ENCODE measurements at regions not wholly inside any gene's neighbourhood (a gene's known extent, or its start where the extent isn't known, plus 50 kb on each side); places are given as distances from the start of the nearest gene placed in this dataset.

DNA sequence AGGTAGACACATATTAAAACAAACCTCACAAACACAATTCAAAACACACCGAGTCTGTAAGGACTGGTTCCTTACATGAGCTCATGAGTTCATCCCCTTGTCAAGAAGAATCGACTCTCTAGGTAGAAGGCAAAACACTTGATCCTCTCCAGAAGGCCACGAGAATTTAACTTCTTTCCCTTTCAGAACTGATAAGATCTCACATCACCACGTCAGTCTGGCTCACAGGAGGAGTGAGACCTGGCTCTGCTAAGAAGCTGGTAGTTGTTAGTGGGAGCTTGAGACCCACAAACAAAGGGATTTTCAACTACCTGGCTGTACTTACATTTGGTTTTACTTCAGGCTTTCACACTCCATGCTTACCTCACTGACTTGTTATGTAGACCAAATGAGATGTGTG, 459.2 kb downstream of the ARHGEF28 start:
- H3K4me1 ChIP-seq (ENCODE audit: insufficient read depth) = no peaks in the 10 kb centered on the region
- Mint-ChIP-seq H3K36me3 (ENCODE audit: low read depth) (no peaks in the 10 kb centered on the region), H3K27me3 (ENCODE audit: insufficient read depth, low read depth, poor library complexity) (peaks cover 2% of the 10 kb centered on the region), H3K4me3 (no peak overlapping the region), H3K27ac (no peak overlapping the region), H3K4me1 (peaks cover 17% of the 10 kb centered on the region), H3K9me3 (no peaks in the 10 kb centered on the region)
- ATAC-seq = no peak
- H3K4me3 ChIP-seq = no peak overlapping the region
- no peak overlapping the region for H3K4me2 ChIP-seq
- H3K79me2 ChIP-seq (replicated peaks; ENCODE audit: insufficient read depth) = no peaks in the 10 kb centered on the region
- H3K36me3 ChIP-seq (ENCODE audit: insufficient read depth) = no peaks in the 10 kb centered on the region
- no peaks in the 10 kb centered on the region for H3F3A ChIP-seq (replicated peaks; ENCODE audit: low read depth)
- no peaks in the 10 kb centered on the region for H4K20me1 ChIP-seq (replicated peaks; ENCODE audit: insufficient read depth)
- no peak overlapping the region for H3K27ac ChIP-seq (ENCODE audit: low read depth)
- H3K9me2 ChIP-seq (ENCODE audit: insufficient read depth) = 0 out of 2 replicates have a peak, but pooled peaks cover 3% of the 10 kb centered on the region
- TF ChIP-seq EZH2 (IDR thresholded peaks at IDR 0.05; ENCODE audit: low read depth, unreplicated experiment) (no peak), EZH2phosphoT487 (IDR thresholded peaks at IDR 0.05; ENCODE audit: unreplicated experiment) (no peak), ZNF114 (CRISPR knock-in tag; IDR thresholded peaks at IDR 0.05) (no peak)
- TF ChIP-seq, protein P1, sequence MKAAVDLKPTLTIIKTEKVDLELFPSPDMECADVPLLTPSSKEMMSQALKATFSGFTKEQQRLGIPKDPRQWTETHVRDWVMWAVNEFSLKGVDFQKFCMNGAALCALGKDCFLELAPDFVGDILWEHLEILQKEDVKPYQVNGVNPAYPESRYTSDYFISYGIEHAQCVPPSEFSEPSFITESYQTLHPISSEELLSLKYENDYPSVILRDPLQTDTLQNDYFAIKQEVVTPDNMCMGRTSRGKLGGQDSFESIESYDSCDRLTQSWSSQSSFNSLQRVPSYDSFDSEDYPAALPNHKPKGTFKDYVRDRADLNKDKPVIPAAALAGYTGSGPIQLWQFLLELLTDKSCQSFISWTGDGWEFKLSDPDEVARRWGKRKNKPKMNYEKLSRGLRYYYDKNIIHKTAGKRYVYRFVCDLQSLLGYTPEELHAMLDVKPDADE (IDR thresholded peaks at IDR 0.05) = no peak
- H3K27me3 ChIP-seq (ENCODE audit: insufficient read depth) = no peaks in the 10 kb centered on the region
- no peak overlapping the region for H2AFZ ChIP-seq
- no peak for DNase-seq (ENCODE audit: low spot score)

DNA sequence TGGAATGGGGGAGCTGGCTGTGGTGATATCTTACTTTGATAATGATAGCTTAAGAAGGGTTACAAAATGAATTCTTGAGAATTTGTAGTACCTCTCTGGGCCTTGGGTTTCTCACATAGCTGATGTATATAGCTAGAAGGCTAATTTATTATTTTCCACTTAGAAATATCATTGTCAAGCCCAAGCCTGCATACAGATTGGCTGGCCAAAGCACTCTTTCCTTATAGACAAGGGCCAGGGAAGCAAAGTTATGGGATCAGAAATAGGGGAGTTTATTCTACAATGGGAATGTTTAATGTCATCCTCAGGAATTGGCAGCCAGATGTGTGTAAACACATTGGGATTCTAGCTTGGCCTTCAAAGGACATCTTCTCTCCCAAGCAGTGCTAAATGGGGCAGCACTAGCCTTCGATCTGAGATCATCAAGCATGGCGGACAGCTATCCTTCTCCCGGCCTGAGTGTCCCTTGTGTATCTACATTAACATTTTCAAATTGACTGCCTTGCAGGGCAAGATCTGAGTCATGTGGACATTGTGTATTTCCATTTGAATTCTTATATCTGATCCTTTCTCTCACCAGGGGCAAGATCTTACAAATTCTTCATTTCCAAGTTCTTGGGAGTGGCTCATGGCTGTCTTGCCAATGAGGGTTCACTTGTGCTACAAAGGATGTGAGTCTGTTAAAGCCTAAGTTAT, 457.2 kb downstream of the ARHGEF28 start:
- H4K20me1 ChIP-seq (replicated peaks; ENCODE audit: insufficient read depth) = no peaks in the 10 kb centered on the region
- no peak overlapping the region for H3K27ac Mint-ChIP-seq
- no peaks in the 10 kb centered on the region for H3K36me3 Mint-ChIP-seq (ENCODE audit: low read depth)

More for the DNA sequence above, 457.2 kb downstream of the ARHGEF28 start:
- H3K4me2 ChIP-seq = no peak overlapping the region
- DNase-seq (ENCODE audit: low spot score) (no peak), ATAC-seq (no peak)
- H3K36me3 ChIP-seq (ENCODE audit: insufficient read depth) = no peaks in the 10 kb centered on the region
- H3K4me1 ChIP-seq (ENCODE audit: insufficient read depth) = no peaks in the 10 kb centered on the region
- Mint-ChIP-seq H3K27me3 (ENCODE audit: insufficient read depth, low read depth, poor library complexity) (peaks cover 2% of the 10 kb centered on the region), H3K9me3 (no peaks in the 10 kb centered on the region), H3K4me3 (no peak overlapping the region), H3K4me1 (peaks cover 17% of the 10 kb centered on the region)
- H3F3A ChIP-seq (replicated peaks; ENCODE audit: low read depth) = no peaks in the 10 kb centered on the region
- H3K4me3 ChIP-seq = no peak overlapping the region
- H3K9me2 ChIP-seq (ENCODE audit: insufficient read depth) = 0 out of 2 replicates have a peak, but pooled peaks cover 3% of the 10 kb centered on the region
- TF ChIP-seq NANOG (IDR thresholded peaks at IDR 0.05; ENCODE audit: borderline replicate concordance) (no peak), CREB1 (CRISPR knock-in tag; IDR thresholded peaks at IDR 0.05; ENCODE audit: low read depth) (no peak), STAT1 (IDR thresholded peaks at IDR 0.05; ENCODE audit: unreplicated experiment) (no peak), POLR2AphosphoS5 (IDR thresholded peaks at IDR 0.05; ENCODE audit: low read depth) (no peak), ZNF331 (CRISPR knock-in tag; IDR thresholded peaks at IDR 0.05; ENCODE audit: low read depth) (no peak), EZH2 (IDR thresholded peaks at IDR 0.05; ENCODE audit: low read depth, unreplicated experiment) (no peak), ZNF114 (CRISPR knock-in tag; IDR thresholded peaks at IDR 0.05) (no peak)
- TF ChIP-seq, protein P2, sequence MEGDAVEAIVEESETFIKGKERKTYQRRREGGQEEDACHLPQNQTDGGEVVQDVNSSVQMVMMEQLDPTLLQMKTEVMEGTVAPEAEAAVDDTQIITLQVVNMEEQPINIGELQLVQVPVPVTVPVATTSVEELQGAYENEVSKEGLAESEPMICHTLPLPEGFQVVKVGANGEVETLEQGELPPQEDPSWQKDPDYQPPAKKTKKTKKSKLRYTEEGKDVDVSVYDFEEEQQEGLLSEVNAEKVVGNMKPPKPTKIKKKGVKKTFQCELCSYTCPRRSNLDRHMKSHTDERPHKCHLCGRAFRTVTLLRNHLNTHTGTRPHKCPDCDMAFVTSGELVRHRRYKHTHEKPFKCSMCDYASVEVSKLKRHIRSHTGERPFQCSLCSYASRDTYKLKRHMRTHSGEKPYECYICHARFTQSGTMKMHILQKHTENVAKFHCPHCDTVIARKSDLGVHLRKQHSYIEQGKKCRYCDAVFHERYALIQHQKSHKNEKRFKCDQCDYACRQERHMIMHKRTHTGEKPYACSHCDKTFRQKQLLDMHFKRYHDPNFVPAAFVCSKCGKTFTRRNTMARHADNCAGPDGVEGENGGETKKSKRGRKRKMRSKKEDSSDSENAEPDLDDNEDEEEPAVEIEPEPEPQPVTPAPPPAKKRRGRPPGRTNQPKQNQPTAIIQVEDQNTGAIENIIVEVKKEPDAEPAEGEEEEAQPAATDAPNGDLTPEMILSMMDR (conservative IDR thresholded peaks at IDR 0.05; ENCODE audit: low read depth in 2 of 2) = no peak
- TF ChIP-seq, protein P3, sequence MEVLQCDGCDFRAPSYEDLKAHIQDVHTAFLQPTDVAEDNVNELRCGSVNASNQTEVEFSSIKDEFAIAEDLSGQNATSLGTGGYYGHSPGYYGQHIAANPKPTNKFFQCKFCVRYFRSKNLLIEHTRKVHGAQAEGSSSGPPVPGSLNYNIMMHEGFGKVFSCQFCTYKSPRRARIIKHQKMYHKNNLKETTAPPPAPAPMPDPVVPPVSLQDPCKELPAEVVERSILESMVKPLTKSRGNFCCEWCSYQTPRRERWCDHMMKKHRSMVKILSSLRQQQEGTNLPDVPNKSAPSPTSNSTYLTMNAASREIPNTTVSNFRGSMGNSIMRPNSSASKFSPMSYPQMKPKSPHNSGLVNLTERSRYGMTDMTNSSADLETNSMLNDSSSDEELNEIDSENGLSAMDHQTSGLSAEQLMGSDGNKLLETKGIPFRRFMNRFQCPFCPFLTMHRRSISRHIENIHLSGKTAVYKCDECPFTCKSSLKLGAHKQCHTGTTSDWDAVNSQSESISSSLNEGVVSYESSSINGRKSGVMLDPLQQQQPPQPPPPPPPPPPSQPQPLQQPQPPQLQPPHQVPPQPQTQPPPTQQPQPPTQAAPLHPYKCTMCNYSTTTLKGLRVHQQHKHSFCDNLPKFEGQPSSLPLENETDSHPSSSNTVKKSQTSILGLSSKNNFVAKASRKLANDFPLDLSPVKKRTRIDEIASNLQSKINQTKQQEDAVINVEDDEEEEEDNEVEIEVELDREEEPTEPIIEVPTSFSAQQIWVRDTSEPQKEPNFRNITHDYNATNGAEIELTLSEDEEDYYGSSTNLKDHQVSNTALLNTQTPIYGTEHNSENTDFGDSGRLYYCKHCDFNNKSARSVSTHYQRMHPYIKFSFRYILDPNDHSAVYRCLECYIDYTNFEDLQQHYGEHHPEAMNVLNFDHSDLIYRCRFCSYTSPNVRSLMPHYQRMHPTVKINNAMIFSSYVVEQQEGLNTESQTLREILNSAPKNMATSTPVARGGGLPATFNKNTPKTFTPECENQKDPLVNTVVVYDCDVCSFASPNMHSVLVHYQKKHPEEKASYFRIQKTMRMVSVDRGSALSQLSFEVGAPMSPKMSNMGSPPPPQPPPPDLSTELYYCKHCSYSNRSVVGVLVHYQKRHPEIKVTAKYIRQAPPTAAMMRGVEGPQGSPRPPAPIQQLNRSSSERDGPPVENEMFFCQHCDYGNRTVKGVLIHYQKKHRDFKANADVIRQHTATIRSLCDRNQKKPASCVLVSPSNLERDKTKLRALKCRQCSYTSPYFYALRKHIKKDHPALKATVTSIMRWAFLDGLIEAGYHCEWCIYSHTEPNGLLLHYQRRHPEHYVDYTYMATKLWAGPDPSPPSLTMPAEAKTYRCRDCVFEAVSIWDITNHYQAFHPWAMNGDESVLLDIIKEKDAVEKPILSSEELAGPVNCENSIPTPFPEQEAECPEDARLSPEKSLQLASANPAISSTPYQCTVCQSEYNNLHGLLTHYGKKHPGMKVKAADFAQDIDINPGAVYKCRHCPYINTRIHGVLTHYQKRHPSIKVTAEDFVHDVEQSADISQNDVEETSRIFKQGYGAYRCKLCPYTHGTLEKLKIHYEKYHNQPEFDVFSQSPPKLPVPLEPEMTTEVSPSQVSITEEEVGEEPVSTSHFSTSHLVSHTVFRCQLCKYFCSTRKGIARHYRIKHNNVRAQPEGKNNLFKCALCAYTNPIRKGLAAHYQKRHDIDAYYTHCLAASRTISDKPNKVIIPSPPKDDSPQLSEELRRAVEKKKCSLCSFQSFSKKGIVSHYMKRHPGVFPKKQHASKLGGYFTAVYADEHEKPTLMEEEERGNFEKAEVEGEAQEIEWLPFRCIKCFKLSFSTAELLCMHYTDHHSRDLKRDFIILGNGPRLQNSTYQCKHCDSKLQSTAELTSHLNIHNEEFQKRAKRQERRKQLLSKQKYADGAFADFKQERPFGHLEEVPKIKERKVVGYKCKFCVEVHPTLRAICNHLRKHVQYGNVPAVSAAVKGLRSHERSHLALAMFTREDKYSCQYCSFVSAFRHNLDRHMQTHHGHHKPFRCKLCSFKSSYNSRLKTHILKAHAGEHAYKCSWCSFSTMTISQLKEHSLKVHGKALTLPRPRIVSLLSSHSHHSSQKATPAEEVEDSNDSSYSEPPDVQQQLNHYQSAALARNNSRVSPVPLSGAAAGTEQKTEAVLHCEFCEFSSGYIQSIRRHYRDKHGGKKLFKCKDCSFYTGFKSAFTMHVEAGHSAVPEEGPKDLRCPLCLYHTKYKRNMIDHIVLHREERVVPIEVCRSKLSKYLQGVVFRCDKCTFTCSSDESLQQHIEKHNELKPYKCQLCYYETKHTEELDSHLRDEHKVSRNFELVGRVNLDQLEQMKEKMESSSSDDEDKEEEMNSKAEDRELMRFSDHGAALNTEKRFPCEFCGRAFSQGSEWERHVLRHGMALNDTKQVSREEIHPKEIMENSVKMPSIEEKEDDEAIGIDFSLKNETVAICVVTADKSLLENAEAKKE (CRISPR knock-in tag; IDR thresholded peaks at IDR 0.05) = no peak
- no peaks in the 10 kb centered on the region for H3K27me3 ChIP-seq (ENCODE audit: insufficient read depth)
- H3K27ac ChIP-seq (ENCODE audit: low read depth) = no peak overlapping the region
- no peak overlapping the region for H2AFZ ChIP-seq
- no peaks in the 10 kb centered on the region for H3K79me2 ChIP-seq (replicated peaks; ENCODE audit: insufficient read depth)

Measured in GM23338 (cell line).